ENCODE measurements at regions not wholly inside any gene's neighbourhood (a gene's known extent, or its start where the extent isn't known, plus 50 kb on each side); places are given as distances from the start of the nearest gene placed in this dataset.

DNA sequence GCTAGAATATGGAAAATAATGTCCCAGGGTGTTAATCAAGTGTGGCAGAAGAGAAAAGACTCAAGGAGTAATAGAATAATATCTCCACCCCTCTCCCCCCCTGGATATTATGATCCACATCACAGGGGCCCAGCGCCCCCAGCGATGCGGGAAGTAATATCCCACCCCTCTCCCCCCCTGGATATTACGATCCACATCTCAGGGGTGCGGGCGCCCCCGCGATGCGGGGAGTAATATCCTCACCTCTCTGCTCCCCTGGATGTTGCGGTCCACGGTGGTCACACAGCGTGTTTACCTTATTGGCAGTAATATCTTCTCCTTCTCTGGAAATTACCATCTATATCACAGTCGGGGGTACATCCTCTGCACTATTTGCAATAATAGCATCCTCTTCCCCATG is 97.1 kb upstream of the OSBPL11 start:
- Histone ChIP-seq H4K20me1 (ENCODE audit: insufficient read depth, low read length) (no peaks in the 10 kb centered on the region), H3K36me3 (ENCODE audit: insufficient read depth, low read length) (no peaks in the 10 kb centered on the region), H3K9me3 (ENCODE audit: insufficient read depth, low read depth, low read length) (no peaks in the 10 kb centered on the region), H3K79me2 (ENCODE audit: insufficient read depth, low read length) (no peaks in the 10 kb centered on the region), H3K4me2 (ENCODE audit: low read length) (no peak overlapping the region), H2AFZ (ENCODE audit: low read depth, low read length) (no peak overlapping the region), H3K9ac (ENCODE audit: low read length) (no peak overlapping the region), H3K4me1 (ENCODE audit: insufficient read depth, low read length) (no peaks in the 10 kb centered on the region), H3K27ac (ENCODE audit: low read depth, low read length) (no peak overlapping the region), H3K27me3 (ENCODE audit: insufficient read depth, low read length) (no peaks in the 10 kb centered on the region), H3K4me3 (ENCODE audit: insufficient read depth, low read depth, low read length) (no peak overlapping the region)
- DNase-seq (ENCODE audit: low read depth): no peak
- Mint-ChIP-seq H3K4me1 (ENCODE audit: low read depth, unreplicated experiment) (peaks cover 2% of the 10 kb centered on the region), H3K36me3 (ENCODE audit: low read depth, unreplicated experiment) (no peaks in the 10 kb centered on the region), H3K27ac (ENCODE audit: unreplicated experiment) (no peak overlapping the region), H3K4me3 (ENCODE audit: unreplicated experiment) (no peak overlapping the region), H3K9me3 (ENCODE audit: unreplicated experiment) (no peaks in the 10 kb centered on the region), H3K27me3 (ENCODE audit: low read depth, unreplicated experiment) (peaks cover 2% of the 10 kb centered on the region)
- TF ChIP-seq CTCF (IDR thresholded peaks at IDR 0.05; ENCODE audit: insufficient read depth, low read depth, low read length) (no peak), EZH2 (IDR thresholded peaks at IDR 0.05; ENCODE audit: insufficient read depth, low read length) (no peak)
- no peak for FAIRE-seq

DNA sequence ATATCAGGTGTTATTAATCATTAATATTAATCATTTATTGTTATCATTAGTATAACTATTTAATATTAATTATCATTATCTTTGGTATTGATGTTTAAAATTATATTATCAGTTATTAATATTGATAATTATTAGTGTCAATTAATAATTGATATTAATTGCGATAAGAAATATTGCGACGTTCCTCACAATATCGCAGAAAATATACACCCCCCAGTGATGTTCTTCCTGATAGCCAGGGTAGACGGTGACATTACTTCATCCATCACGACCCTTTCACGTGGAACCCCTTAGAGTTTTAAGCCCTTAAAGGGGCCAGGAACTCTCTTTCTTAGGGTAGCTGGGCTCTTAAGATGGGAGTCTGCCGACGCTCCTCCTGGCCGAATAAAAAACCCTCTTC is 98.6 kb upstream of the OSBPL11 start:
- peaks cover 2% of the 10 kb centered on the region for H3K4me1 Mint-ChIP-seq (ENCODE audit: low read depth, unreplicated experiment)
- H3K4me2 ChIP-seq (ENCODE audit: low read length): no peak overlapping the region
- no peaks in the 10 kb centered on the region for H3K79me2 ChIP-seq (ENCODE audit: insufficient read depth, low read length)
- H3K4me3 ChIP-seq (ENCODE audit: insufficient read depth, low read depth, low read length): no peak overlapping the region
- TF ChIP-seq EZH2 (IDR thresholded peaks at IDR 0.05; ENCODE audit: insufficient read depth, low read length) (no peak), CTCF (IDR thresholded peaks at IDR 0.05; ENCODE audit: insufficient read depth, low read depth, low read length) (no peak)
- no peak overlapping the region for H3K4me3 Mint-ChIP-seq (ENCODE audit: unreplicated experiment)
- H3K4me1 ChIP-seq (ENCODE audit: insufficient read depth, low read length): no peaks in the 10 kb centered on the region
- no peak overlapping the region for H3K27ac Mint-ChIP-seq (ENCODE audit: unreplicated experiment)
- no peak overlapping the region for H3K27ac ChIP-seq (ENCODE audit: low read depth, low read length)
- H3K9me3 ChIP-seq (ENCODE audit: insufficient read depth, low read depth, low read length): no peaks in the 10 kb centered on the region
- no peak overlapping the region for H2AFZ ChIP-seq (ENCODE audit: low read depth, low read length)
- no peaks in the 10 kb centered on the region for H3K36me3 ChIP-seq (ENCODE audit: insufficient read depth, low read length)
- H3K9ac ChIP-seq (ENCODE audit: low read length): no peak overlapping the region
- no peak for DNase-seq (ENCODE audit: low read depth)
- no peaks in the 10 kb centered on the region for H4K20me1 ChIP-seq (ENCODE audit: insufficient read depth, low read length)
- H3K27me3 Mint-ChIP-seq (ENCODE audit: low read depth, unreplicated experiment): peaks cover 2% of the 10 kb centered on the region
- H3K9me3 Mint-ChIP-seq (ENCODE audit: unreplicated experiment): no peaks in the 10 kb centered on the region
- no peaks in the 10 kb centered on the region for H3K36me3 Mint-ChIP-seq (ENCODE audit: low read depth, unreplicated experiment)
- FAIRE-seq: no peak
- no peaks in the 10 kb centered on the region for H3K27me3 ChIP-seq (ENCODE audit: insufficient read depth, low read length)

GRCh38 chr3:125694761-125695294 is 99.5 kb upstream of the OSBPL11 start:
- no peak for FAIRE-seq

More at GRCh38 chr3:125694761-125695294, 99.5 kb upstream of the OSBPL11 start:
- Mint-ChIP-seq H3K9me3 (ENCODE audit: unreplicated experiment) (no peaks in the 10 kb centered on the region), H3K4me1 (ENCODE audit: low read depth, unreplicated experiment) (peaks cover 2% of the 10 kb centered on the region), H3K27ac (ENCODE audit: unreplicated experiment) (no peak overlapping the region), H3K4me3 (ENCODE audit: unreplicated experiment) (no peak overlapping the region), H3K36me3 (ENCODE audit: low read depth, unreplicated experiment) (no peaks in the 10 kb centered on the region), H3K27me3 (ENCODE audit: low read depth, unreplicated experiment) (peaks cover 2% of the 10 kb centered on the region)
- Histone ChIP-seq H3K27me3 (ENCODE audit: insufficient read depth, low read length) (no peaks in the 10 kb centered on the region), H2AFZ (ENCODE audit: low read depth, low read length) (no peak overlapping the region), H3K79me2 (ENCODE audit: insufficient read depth, low read length) (no peaks in the 10 kb centered on the region), H3K36me3 (ENCODE audit: insufficient read depth, low read length) (no peaks in the 10 kb centered on the region), H3K9me3 (ENCODE audit: insufficient read depth, low read depth, low read length) (no peaks in the 10 kb centered on the region), H3K4me3 (ENCODE audit: insufficient read depth, low read depth, low read length) (no peak overlapping the region), H3K9ac (ENCODE audit: low read length) (no peak overlapping the region), H3K4me2 (ENCODE audit: low read length) (no peak overlapping the region), H4K20me1 (ENCODE audit: insufficient read depth, low read length) (no peaks in the 10 kb centered on the region), H3K27ac (ENCODE audit: low read depth, low read length) (no peak overlapping the region), H3K4me1 (ENCODE audit: insufficient read depth, low read length) (no peaks in the 10 kb centered on the region)
- no peak for TF ChIP-seq CTCF (IDR thresholded peaks at IDR 0.05; ENCODE audit: insufficient read depth, low read depth, low read length)
- no peak for DNase-seq (ENCODE audit: low read depth)

Measured in astrocyte (in vitro differentiated cells and primary cell).